ENCODE measurements at regions not wholly inside any gene's neighbourhood (a gene's known extent, or its start where the extent isn't known, plus 50 kb on each side); places are given as distances from the start of the nearest gene placed in this dataset.

DNA sequence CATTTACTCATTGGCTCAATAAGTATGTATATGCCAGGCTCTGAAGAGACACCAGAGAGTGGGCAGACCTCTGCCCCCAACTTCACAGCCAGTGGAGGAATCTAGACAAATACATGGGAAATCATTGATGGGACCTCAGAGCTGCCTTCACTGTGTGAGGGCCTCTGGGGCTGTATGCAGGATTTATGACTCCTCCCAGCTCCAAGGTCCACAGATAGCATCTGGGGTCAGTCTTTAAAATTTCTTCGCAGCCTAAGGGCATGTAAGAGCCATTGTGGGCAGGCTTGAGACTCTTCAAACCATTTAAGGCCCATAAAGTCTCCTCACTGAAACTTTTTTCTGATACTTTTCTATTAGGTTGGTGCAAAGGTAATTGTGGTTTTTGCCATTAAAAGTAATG lies 125.5 kb downstream of the SPTSSA start:
- no peak for DNase-seq (ENCODE audit: insufficient read length, low spot score)
- TF ChIP-seq POLR2A (IDR thresholded peaks at IDR 0.05; ENCODE audit: low read depth, low read length) = no peak
- no peak for FAIRE-seq

DNA sequence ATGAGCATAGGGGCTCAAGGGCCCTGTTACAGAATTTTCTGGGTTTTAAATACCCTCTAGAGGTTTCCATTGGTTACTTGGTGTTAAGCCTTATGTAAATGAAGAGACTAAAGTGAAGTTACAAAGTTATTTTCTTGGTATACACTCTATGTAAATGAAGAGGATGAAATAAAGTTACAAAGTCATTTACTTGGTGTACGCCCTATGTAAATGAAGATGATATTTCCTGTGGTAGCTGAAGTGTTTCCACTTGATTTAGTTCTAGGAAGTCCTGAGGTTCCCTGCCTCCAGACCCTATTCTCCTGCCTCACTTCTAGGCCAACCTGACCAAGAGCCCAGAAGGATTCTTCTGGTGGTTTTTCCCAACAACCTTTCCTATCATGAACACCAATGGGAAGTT lies 126.1 kb downstream of the SPTSSA start:
- DNase-seq (ENCODE audit: insufficient read length, low spot score) = no peak
- TF ChIP-seq POLR2A (IDR thresholded peaks at IDR 0.05; ENCODE audit: low read depth, low read length) = no peak
- FAIRE-seq = no peak

DNA sequence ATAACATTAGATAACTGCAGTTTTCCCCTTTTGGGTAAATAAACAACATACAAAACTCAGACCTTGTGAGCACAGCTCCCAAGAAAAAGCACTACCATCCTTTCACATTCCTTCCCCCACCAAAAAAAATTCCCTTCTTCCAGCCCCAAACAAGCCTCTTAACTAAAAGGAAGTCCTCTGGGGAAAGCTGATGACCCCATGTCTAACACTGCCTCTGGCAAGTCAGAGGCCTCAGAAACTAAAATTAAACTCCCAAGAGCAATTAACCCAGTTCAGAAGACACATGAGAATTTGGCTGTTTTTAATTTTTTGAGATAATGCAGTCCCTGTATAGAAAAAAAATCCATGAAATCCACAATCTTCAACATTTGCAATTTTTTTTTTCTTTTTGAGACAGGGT lies 127.7 kb downstream of the SPTSSA start:
- no peak for FAIRE-seq
- DNase-seq (ENCODE audit: insufficient read length, low spot score) = no peak
- no peak for TF ChIP-seq POLR2A (IDR thresholded peaks at IDR 0.05; ENCODE audit: low read depth, low read length)

DNA sequence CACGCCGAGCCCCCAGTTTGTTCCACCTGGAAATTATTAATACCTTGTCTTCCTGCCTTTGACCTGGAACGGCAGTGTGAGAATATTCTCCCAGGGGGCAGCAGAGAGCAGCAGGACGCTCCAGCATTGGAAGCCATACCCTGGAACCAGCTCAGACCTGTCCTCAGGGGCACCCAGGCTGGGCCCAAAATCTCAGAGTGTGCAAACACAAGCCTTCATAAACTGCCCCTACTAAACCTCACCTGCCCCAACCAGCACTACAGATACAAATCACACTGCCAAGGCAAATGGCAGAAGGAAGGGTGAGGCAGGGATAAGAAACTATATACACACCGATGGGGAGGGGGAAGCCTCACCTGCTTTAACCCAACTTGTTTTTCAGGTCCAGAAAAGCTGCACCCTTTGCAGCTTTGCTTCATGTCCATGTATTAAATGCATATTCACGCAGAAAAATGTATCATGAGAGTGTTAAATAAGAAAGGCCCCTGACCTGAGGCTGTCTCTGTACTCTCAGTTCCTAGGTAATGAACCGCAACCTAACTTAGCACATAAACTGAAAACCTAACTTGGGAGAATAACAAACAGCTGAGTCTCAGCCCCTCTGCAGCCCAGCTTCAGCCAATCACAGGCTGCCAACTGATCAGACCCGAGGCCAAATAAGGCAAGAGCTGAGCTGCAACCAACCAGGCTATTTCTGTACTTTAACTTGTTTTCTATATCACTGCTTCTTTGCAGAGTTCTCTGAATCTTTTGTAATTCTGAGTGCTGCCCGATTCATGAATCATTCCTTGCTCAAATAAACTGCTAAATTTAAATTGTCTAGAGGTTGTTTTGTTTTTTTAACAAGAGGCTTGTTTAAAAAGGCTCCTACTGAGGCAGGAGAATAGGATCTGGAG lies 130.1 kb downstream of the SPTSSA start:
- peak; percentile 97 for FAIRE-seq

DNA sequence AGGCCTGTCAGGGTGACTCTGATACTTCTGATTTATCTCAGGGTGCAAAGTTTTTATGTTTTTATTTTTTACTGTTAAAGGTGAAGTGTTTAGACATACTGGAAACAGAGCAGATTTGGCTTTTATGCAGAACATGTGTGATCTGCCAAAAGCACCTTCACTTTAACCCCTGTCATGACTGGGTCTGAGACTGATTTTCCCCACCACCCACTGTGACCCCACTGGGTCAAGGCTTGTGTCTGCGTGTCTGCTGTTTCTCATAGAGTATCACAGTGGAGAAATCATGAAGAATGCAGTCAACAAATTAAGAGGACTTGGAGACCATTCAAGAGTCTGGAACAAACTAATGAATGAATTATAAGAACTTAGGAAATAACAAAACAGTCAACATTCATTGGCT lies 131.2 kb downstream of the SPTSSA start:
- no peak for FAIRE-seq
- no peak for DNase-seq (ENCODE audit: insufficient read length, low spot score)
- no peak for TF ChIP-seq POLR2A (IDR thresholded peaks at IDR 0.05; ENCODE audit: low read depth, low read length)

More for the DNA sequence above, 130.1 kb downstream of the SPTSSA start:
- no peak for TF ChIP-seq POLR2A (IDR thresholded peaks at IDR 0.05; ENCODE audit: low read depth, low read length)
- DNase-seq (ENCODE audit: insufficient read length, low spot score) = peak; percentile 27

DNA sequence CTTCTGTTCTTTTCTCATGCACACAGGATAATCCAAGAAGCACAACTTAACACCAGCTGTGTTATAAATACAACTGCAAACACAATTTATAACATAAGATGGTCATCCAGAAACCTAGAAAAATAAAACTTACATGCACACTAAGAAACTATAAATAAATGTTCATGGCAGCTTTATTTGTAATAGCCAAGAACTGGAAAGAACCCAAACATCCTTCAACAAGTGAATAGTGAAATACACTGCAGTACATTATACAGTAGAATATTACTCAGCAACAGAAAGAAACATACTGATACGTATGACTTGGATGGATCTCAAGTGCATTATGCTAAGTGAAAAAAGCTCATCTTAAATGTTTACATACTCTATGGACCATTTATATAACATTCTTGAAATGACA lies 132.7 kb downstream of the SPTSSA start:
- no peak for DNase-seq (ENCODE audit: insufficient read length, low spot score)
- FAIRE-seq = no peak
- TF ChIP-seq POLR2A (IDR thresholded peaks at IDR 0.05; ENCODE audit: low read depth, low read length) = no peak

DNA sequence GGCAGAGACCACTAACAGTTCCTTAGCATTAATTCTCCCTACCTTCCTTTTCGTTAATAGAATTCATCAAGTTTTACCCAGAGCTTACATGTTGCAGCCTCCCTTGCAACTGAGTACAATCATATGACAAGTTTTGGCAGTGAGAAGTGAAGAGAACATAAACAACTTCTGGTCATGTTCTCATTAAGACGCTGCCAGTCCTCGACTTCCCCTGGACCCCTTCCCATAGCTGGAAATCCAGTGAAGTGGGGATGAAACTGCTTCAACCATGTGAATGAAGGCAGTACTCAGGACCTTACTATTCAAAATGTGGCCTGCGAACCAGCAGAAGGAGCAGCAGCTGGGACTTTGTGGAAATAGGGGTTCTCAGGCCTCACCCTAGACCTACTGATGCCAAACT lies 133.9 kb downstream of the SPTSSA start:
- FAIRE-seq = no peak

DNA sequence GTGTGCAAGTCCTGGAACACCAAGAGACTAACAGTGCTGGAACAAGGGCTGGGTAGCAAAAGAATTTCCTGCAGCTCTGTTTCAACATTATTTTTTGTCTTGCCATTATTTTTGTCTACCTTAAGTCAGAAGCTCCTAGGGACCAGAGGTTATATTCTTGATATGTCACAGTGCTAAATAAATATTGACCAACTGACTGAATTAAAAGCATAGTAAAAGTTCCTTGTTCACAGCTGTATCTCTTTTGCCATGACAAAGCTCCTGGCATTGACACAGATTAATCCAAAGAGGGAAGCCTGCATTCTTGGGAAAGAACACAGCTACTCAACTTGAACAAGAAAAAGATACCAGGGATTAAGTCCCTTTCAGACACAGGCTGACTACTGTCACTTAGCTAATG lies 136.5 kb downstream of the SPTSSA start:
- FAIRE-seq (no peak), DNase-seq (ENCODE audit: insufficient read length, low spot score) (no peak)
- TF ChIP-seq POLR2A (IDR thresholded peaks at IDR 0.05; ENCODE audit: low read depth, low read length) = no peak

More for the DNA sequence above, 133.9 kb downstream of the SPTSSA start:
- no peak for DNase-seq (ENCODE audit: insufficient read length, low spot score)
- no peak for TF ChIP-seq POLR2A (IDR thresholded peaks at IDR 0.05; ENCODE audit: low read depth, low read length)

DNA sequence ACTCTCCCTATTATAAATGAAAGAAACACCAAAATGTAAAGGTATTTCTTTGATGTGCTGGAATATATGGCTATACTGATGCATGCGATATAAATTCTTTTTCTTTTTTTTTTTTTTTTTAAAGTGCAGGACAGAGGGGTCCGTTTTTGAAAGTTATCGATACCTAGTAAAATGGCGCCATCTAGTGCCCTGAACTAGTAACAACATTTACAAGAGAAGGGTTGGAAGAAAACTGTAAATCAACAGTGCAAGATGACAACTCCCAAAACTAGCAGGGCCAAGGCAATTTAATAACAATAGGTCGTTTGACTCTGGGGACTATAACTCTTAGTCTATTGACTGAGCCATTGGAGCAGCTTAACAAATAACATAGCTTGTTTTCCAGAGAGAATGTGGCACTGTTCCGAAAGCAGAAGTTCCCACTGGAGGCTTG lies 137.7 kb downstream of the SPTSSA start:
- TF ChIP-seq POLR2A (IDR thresholded peaks at IDR 0.05; ENCODE audit: low read depth, low read length) = no peak
- no peak for DNase-seq (ENCODE audit: insufficient read length, low spot score)
- peak; percentile 81 for FAIRE-seq

DNA sequence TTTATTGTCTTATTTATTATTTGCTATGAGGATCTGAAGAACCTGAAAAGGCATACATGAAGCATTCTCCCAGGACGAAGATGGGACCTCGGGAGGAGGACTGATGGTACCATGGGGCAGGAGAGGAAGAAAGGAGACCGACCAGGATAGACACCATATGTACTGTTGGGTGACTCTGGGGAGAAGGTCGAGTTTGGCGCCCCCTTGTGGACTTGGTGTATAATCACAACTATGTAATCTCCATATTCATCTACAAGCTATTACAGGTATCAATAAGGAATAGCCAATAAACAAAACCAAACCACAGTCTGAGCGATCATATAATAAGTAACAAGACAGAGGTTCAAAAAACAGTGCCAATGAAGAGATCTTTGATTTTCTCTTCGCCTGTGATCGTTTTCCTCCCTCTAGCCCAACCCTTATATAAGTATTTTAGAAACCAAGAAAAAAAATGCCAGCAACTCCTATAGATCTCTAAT lies 139.1 kb downstream of the SPTSSA start:
- FAIRE-seq (peak; percentile 68), DNase-seq (ENCODE audit: insufficient read length, low spot score) (peak; percentile 43)
- no peak for TF ChIP-seq POLR2A (IDR thresholded peaks at IDR 0.05; ENCODE audit: low read depth, low read length)

DNA sequence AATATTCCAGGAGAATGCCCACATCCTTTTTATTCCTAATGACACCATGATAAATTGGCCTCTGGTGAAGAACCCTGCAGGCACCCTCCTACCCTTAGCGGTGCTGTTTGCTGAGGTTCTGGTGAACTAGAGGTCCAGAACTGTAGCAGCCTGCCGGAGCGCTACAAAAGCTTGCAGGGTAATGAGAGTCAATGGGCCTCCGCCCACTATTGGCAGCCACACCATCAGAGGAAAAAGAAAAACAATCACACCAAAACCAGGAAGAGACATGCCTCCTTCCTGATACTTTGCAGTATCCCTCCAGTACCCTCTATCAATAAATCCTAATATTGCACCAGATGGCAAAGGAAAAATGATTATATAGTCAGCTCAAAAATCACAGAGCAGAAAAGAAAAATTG lies 142.9 kb downstream of the SPTSSA start:
- DNase-seq (ENCODE audit: insufficient read length, low spot score) (no peak), FAIRE-seq (no peak)
- TF ChIP-seq POLR2A (IDR thresholded peaks at IDR 0.05; ENCODE audit: low read depth, low read length) = no peak

DNA sequence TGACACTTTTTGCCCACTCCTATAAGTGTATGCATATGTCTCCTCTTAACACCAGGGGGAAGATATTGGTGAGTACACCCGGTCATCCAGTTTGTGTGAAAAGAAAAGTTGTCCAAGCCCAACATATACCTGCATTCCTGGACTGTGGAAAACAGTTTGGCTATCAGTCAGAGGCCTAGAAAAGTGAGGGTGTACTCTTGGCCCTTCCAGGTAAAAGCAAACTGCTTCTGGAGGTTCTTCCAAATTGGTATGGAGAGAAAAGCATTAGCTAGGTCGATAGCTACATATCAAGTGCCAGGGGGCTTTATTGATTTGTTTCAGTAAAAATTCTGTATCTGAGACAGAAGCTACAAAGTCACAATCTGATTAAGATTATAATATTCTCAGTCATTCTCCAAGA lies 144.0 kb downstream of the SPTSSA start:
- FAIRE-seq (no peak), DNase-seq (ENCODE audit: insufficient read length, low spot score) (no peak)
- TF ChIP-seq POLR2A (IDR thresholded peaks at IDR 0.05; ENCODE audit: low read depth, low read length) = no peak

DNA sequence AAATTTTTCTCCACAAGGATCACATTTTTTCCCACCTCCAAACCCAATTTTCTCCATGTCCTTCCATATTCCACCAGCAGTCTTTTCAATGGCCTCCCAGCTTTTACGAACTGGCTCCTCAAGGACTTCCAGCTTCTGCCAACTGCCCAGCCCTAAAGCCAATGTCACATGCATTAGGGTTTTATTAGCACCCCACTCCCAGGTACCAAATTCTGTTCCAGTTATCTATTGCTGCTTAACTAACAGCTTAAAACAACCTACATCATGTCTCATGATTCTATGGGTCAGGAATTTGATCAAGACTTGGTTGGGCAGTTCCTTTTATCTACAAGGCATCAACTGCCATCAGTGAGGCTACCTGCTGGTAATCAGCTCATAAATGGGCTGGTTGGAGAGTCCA lies 151.3 kb downstream of the SPTSSA start:
- DNase-seq (ENCODE audit: insufficient read length, low spot score) (no peak), FAIRE-seq (no peak)
- no peak for TF ChIP-seq POLR2A (IDR thresholded peaks at IDR 0.05; ENCODE audit: low read depth, low read length)

DNA sequence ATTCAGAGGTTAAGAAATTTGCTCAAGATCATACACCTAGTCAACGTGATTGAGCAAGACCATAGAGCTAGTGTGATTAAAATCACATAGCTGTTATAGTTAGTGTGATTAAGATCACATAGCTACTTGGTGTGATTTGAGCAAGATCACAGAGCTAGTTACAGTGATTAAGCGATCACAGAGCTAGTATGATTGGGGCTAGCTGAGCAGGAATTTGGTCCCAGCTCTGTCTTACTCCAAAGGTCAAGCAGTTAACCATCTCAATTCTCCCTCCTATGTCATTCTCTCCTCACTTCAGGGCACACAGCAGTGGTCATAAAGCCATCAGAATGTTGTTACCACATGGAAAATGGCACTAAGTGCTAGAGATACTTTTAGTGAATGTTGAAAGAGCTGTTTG lies 158.2 kb downstream of the SPTSSA start:
- TF ChIP-seq POLR2A (IDR thresholded peaks at IDR 0.05; ENCODE audit: low read depth, low read length) = no peak
- FAIRE-seq (no peak), DNase-seq (ENCODE audit: insufficient read length, low spot score) (no peak)

DNA sequence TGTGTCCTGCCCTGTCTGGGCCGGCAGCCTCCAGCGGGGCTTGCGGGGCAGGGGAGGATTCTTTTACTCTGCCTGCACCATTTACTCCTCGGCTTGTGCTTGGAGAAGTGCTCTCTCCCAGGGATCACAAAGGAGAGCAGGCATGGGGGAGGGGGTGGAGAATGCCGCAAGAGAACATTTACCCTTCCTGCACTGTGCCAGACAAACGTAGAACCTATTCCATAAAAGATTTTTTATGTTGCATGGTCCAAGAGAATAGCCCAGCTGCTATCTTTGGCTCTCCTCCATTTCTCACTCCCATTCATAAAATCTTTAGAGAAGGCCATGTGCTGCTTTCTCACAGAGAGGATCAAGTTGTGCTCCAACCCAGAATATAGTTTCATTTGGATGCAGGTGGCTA lies 159.4 kb downstream of the SPTSSA start:
- DNase-seq (ENCODE audit: insufficient read length, low spot score) = no peak
- FAIRE-seq = no peak
- no peak for TF ChIP-seq POLR2A (IDR thresholded peaks at IDR 0.05; ENCODE audit: low read depth, low read length)
